ENCODE measurements at regions not wholly inside any gene's neighbourhood (a gene's known extent, or its start where the extent isn't known, plus 50 kb on each side); places are given as distances from the start of the nearest gene placed in this dataset.

GRCh38 chr20:11716945-11717248 lies 200.8 kb upstream of the BTBD3 start:
- DNase-seq (ENCODE audit: low read depth) = no peak
- no peak for TF ChIP-seq CTCF (IDR thresholded peaks at IDR 0.05; ENCODE audit: control insufficient read depth, insufficient read depth, low read depth, low read length, missing control alignments)
- no peak overlapping the region for H3K4me3 ChIP-seq (ENCODE audit: control insufficient read depth, low read depth, low read length)

- DNase-seq (ENCODE audit: low read depth) = no peak
- no peak for TF ChIP-seq CTCF (IDR thresholded peaks at IDR 0.05; ENCODE audit: control insufficient read depth, insufficient read depth, low read depth, low read length, missing control alignments)
Observed at GRCh38 chr20:11717562-11717961, 200.1 kb upstream of the BTBD3 start.

GRCh38 chr20:11718474-11719094 lies 199.1 kb upstream of the BTBD3 start:
- DNase-seq (ENCODE audit: low read depth) = no peak
- TF ChIP-seq CTCF (IDR thresholded peaks at IDR 0.05; ENCODE audit: control insufficient read depth, insufficient read depth, low read depth, low read length, missing control alignments) = no peak
- H3K4me3 ChIP-seq (ENCODE audit: control insufficient read depth, low read depth, low read length) = no peak overlapping the region

More at GRCh38 chr20:11717562-11717961, 200.1 kb upstream of the BTBD3 start:
- H3K4me3 ChIP-seq (ENCODE audit: control insufficient read depth, low read depth, low read length) = no peak overlapping the region

GRCh38 chr20:11719153-11719552 lies 198.5 kb upstream of the BTBD3 start:
- DNase-seq (ENCODE audit: low read depth) = no peak

GRCh38 chr20:11721411-11721810 lies 196.3 kb upstream of the BTBD3 start:
- no peak for DNase-seq (ENCODE audit: low read depth)
- no peak overlapping the region for H3K4me3 ChIP-seq (ENCODE audit: control insufficient read depth, low read depth, low read length)
- TF ChIP-seq CTCF (IDR thresholded peaks at IDR 0.05; ENCODE audit: control insufficient read depth, insufficient read depth, low read depth, low read length, missing control alignments) = no peak

More at GRCh38 chr20:11719153-11719552, 198.5 kb upstream of the BTBD3 start:
- no peak overlapping the region for H3K4me3 ChIP-seq (ENCODE audit: control insufficient read depth, low read depth, low read length)
- TF ChIP-seq CTCF (IDR thresholded peaks at IDR 0.05; ENCODE audit: control insufficient read depth, insufficient read depth, low read depth, low read length, missing control alignments) = no peak

GRCh38 chr20:11724097-11724496 lies 193.6 kb upstream of the BTBD3 start:
- TF ChIP-seq CTCF (IDR thresholded peaks at IDR 0.05; ENCODE audit: control insufficient read depth, insufficient read depth, low read depth, low read length, missing control alignments) = no peak
- no peak overlapping the region for H3K4me3 ChIP-seq (ENCODE audit: control insufficient read depth, low read depth, low read length)
- DNase-seq (ENCODE audit: low read depth) = no peak

GRCh38 chr20:11726026-11726425 lies 191.7 kb upstream of the BTBD3 start:
- no peak for DNase-seq (ENCODE audit: low read depth)
- H3K4me3 ChIP-seq (ENCODE audit: control insufficient read depth, low read depth, low read length) = no peak overlapping the region
- TF ChIP-seq CTCF (IDR thresholded peaks at IDR 0.05; ENCODE audit: control insufficient read depth, insufficient read depth, low read depth, low read length, missing control alignments) = no peak

Data from AG09309 (cell line).